Transverse colon (tissue), 3 donors: ENCODE measurements at regions not wholly inside any gene's neighbourhood (a gene's known extent, or its start where the extent isn't known, plus 50 kb on each side); places are given as distances from the start of the nearest gene placed in this dataset.

ENCODE experiments used
- POLR2A ChIP-seq: fragments of 450-650 bp; IDR thresholded peaks from one replicate; pipeline ENCODE4 v1.6.1; 2016; ENCODE audit warnings: antibody characterized with exemption, mild to moderate bottlenecking, moderate library complexity
- TF ChIP-seq, protein P1 (sequence below), 5 experiments: fragments of 200-600 bp in 3 of 5; fragments of 450-650 bp in 2 of 5; sonication (generic) in 3 of 5; IDR thresholded peaks; 1 replicate in 2 of 5; 2 replicates in 3 of 5; pipeline ENCODE4 v1.5.1; 2016 to 2017; ENCODE audit warnings: antibody characterized with exemption in 5 of 5, inconsistent platforms in 3 of 5, mild to moderate bottlenecking in 2 of 5, moderate library complexity in 1 of 5

DNA sequence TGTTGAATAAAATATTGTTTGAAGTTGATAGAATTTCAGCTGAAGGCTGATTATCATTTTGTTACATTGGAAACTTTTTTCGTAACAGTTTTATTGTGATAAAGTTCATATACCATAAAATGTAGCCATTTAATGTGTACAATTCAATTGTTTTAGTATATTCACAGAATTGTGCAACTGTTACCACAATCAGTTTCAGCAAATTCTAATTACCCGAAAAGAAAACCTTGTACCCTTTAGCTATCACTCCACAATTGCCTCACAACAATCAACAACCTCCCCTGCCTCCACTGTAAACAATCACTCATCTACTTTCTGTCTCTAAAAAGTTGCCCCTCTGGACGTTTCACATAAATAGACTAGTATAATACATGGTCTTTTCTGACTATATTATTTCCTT, 179.7 kb upstream of the BET1 start:
- TF ChIP-seq, protein P1, sequence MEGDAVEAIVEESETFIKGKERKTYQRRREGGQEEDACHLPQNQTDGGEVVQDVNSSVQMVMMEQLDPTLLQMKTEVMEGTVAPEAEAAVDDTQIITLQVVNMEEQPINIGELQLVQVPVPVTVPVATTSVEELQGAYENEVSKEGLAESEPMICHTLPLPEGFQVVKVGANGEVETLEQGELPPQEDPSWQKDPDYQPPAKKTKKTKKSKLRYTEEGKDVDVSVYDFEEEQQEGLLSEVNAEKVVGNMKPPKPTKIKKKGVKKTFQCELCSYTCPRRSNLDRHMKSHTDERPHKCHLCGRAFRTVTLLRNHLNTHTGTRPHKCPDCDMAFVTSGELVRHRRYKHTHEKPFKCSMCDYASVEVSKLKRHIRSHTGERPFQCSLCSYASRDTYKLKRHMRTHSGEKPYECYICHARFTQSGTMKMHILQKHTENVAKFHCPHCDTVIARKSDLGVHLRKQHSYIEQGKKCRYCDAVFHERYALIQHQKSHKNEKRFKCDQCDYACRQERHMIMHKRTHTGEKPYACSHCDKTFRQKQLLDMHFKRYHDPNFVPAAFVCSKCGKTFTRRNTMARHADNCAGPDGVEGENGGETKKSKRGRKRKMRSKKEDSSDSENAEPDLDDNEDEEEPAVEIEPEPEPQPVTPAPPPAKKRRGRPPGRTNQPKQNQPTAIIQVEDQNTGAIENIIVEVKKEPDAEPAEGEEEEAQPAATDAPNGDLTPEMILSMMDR (IDR thresholded peaks at IDR 0.05): no peak
- TF ChIP-seq POLR2A: no peak
